Chondrocyte (in vitro differentiated cells): ENCODE measurements at regions not wholly inside any gene's neighbourhood (a gene's known extent, or its start where the extent isn't known, plus 50 kb on each side); places are given as distances from the start of the nearest gene placed in this dataset.

Source experiments
- DNase-seq: peaks from one replicate; pipeline ENCODE4 v3.0.0; 2021; ENCODE audit warnings: mixed read lengths, low spot score
- H3K27ac Mint-ChIP-seq: one replicate; pipeline ENCODE4 v1.8.0; 2021; ENCODE audit warnings: mild to moderate bottlenecking, moderate library complexity, mixed read lengths; ENCODE audit not compliant: unreplicated experiment
- H3K27me3 Mint-ChIP-seq: 2 replicates; pipeline ENCODE4 v1.8.0; 2021; ENCODE audit warnings: low read depth, mixed read lengths
- H3K36me3 Mint-ChIP-seq: 2 replicates; pipeline ENCODE4 v1.8.0; 2021; ENCODE audit warnings: low read depth, mixed read lengths
- H3K4me1 Mint-ChIP-seq: 2 replicates; pipeline ENCODE4 v1.8.0; 2021; ENCODE audit warnings: low read depth, mild to moderate bottlenecking, mixed read lengths
- H3K4me3 Mint-ChIP-seq: one replicate; pipeline ENCODE4 v1.8.0; 2021; ENCODE audit warnings: mild to moderate bottlenecking, moderate library complexity, mixed read lengths; ENCODE audit not compliant: unreplicated experiment
- H3K9me3 Mint-ChIP-seq: 2 replicates; pipeline ENCODE4 v1.8.0; 2021; ENCODE audit warnings: low read depth, mixed read lengths
- TF ChIP-seq, protein P1 (sequence below): fragments of 200-600 bp; sonication (generic); IDR thresholded peaks from 2 replicates; pipeline ENCODE4 v1.5.0; 2021; ENCODE audit warnings: antibody characterized with exemption, mild to moderate bottlenecking, moderate library complexity

DNA sequence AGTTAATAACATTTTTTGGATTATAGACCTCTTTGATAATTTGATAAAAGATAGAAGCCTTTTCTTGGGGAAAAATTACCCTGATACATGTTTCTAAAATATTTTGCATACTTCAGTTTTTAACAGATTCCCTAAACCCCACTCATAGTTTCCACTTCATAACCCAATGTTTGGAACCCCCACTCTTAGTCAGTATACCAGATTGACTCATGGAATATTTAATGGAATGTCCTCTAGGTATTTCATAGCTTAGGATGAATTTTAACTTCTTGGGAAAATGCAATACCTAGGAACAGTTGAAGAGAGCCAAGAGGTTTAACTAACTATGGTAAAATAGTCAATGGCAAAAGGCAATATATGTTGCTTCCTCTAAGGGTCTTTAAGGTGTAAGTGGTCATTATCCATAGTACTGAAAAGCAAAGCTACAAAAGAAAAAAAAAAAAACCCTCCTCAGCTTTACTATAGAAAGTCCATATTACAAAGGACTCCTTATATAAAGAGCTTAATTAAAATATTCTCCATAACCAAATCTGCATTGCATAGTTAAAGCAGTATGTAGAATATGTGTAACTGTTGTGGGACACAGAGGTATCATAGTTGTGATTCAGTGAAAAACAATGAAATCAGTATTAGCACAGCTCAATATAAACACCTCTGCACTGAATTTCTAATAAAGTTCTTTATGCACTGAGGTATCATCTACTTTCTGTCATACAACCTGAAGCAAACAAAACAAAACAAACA is 159.9 kb downstream of the PCDH7 start:
- Mint-ChIP-seq H3K9me3 (no peaks in the 10 kb centered on the region), H3K27ac (no peak overlapping the region), H3K4me1 (peaks cover 35% of the 10 kb centered on the region), H3K36me3 (no peaks in the 10 kb centered on the region), H3K27me3 (no peaks in the 10 kb centered on the region), H3K4me3 (no peak overlapping the region)
- TF ChIP-seq, protein P1, sequence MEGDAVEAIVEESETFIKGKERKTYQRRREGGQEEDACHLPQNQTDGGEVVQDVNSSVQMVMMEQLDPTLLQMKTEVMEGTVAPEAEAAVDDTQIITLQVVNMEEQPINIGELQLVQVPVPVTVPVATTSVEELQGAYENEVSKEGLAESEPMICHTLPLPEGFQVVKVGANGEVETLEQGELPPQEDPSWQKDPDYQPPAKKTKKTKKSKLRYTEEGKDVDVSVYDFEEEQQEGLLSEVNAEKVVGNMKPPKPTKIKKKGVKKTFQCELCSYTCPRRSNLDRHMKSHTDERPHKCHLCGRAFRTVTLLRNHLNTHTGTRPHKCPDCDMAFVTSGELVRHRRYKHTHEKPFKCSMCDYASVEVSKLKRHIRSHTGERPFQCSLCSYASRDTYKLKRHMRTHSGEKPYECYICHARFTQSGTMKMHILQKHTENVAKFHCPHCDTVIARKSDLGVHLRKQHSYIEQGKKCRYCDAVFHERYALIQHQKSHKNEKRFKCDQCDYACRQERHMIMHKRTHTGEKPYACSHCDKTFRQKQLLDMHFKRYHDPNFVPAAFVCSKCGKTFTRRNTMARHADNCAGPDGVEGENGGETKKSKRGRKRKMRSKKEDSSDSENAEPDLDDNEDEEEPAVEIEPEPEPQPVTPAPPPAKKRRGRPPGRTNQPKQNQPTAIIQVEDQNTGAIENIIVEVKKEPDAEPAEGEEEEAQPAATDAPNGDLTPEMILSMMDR = no peak
- no peak for DNase-seq

DNA sequence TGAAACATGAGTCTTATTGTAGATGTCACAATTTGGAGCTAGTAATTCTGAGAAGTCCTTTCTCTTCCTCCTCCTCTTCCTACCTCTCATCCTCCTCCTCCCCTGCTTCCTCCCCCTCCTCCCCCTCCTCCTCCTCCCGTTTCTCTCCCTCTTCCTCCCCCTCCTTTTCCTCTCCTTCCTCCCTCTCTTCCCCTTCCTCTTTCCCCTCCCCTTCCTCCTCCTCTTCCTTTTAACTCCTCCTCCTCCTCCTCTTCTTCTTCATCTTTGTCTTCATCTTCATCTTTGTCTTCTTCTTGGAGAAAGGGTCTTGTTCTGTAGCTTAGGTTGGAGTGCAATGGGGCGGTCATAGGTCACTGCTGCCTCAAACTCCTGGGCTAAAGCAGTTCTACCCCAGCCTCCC is 161.8 kb downstream of the PCDH7 start:
- Mint-ChIP-seq H3K4me1 (peaks cover 30% of the 10 kb centered on the region), H3K4me3 (no peak overlapping the region), H3K27me3 (no peaks in the 10 kb centered on the region), H3K36me3 (no peaks in the 10 kb centered on the region), H3K9me3 (peaks cover 4% of the 10 kb centered on the region), H3K27ac (no peak overlapping the region)
- TF ChIP-seq, protein P1 = no peak
- no peak for DNase-seq

DNA sequence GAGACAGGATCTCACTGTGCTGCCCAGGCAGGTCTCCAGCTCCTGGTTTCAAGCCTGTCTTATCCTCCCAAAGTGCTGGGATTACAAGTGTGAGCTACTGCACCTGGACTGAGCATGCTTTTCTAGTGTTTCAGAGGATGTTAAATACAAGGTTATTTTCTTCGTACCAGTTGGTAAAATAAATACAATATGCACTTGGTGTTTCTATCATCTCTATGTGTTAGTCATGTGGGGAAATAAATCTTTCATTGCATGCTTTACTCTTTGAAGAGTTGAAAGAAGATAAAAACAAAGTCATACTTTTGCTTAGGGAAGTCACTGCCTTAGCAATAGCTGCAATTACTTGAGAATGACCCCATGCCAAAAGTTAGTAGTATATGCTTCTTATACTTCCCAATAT is 162.3 kb downstream of the PCDH7 start:
- TF ChIP-seq, protein P1 = no peak
- H3K27ac Mint-ChIP-seq = no peak overlapping the region
- H3K4me1 Mint-ChIP-seq = peaks cover 27% of the 10 kb centered on the region
- no peak for DNase-seq
- no peaks in the 10 kb centered on the region for H3K36me3 Mint-ChIP-seq
- H3K9me3 Mint-ChIP-seq = peaks cover 4% of the 10 kb centered on the region
- H3K4me3 Mint-ChIP-seq = no peak overlapping the region
- H3K27me3 Mint-ChIP-seq = no peaks in the 10 kb centered on the region

DNA sequence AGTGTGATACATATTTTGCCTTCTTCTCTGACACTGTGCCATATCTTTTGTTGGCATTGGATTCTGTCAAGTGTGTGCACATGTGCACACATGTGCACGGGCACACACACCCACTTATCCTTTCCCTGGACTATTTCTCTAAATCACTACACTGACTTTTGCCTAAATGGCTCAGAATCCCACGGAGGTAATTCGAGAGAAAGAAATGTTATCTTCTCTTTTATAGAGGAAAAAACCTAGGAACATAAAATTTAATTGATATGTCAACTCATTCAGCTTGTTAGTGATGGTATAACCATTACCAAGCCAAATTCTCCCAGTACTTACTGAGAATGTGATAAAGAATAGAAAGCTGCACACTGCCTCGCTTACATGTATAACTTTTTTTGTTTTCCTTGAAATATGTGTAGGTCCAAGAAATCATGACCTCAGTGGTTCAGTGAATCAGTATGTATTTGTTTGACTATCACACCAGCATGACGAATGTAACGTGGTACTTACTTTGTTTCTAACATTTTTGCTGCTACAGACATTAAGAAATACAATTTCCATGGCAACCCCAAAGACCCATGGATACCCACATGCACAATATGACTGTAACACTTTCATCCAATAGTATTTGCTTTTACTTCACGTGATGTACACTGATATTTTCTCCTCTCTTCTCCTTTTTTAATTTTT is 163.0 kb downstream of the PCDH7 start:
- Mint-ChIP-seq H3K4me1 (peaks cover 22% of the 10 kb centered on the region), H3K4me3 (no peak overlapping the region), H3K27me3 (no peaks in the 10 kb centered on the region), H3K36me3 (no peaks in the 10 kb centered on the region), H3K9me3 (peaks cover 4% of the 10 kb centered on the region), H3K27ac (no peak overlapping the region)
- no peak for DNase-seq
- TF ChIP-seq, protein P1 = no peak

DNA sequence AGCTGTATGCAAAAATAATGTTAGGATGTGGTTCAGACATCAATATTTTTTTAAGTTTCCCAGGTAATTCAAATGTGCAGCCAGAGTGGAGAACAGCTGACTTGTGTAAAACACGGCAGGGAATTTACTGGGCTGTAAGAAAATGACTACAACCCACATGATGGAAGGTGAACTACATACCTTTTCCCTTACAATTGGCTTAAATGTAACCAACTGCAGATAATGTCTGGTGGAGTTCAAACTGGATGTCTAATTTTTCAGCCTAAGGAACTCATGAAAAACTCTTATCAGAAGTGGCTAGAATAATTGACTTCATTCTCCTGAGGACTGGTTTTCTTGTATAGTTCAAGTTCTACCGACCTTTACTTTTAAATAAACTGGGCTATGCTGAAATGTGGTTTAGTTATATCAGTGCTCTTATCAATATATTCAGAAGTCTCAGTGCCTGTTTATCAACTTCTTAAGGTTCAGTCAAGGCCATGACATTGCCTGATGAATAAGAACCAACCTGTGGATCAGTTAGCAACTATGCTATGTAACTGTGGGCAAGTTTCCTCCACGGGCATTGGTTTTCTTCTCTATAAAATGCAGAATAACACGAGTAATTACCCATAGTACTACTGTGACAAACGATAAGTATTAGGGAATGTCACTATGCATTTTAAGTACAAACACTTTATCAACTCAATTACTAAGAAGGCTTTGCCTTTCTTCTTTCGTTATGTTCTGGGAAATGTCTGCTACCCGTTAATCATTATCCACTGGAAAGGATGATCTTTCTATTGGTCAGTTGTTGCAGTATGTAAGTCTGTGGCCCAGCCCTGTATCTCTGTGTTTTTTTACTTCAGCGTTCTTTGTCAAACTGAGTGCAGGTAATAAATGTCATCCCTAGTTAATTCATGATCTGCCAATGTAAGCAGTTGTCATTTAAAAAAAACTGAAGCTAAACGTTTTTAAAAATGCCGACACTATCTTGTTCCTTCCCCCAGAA is 181.6 kb downstream of the PCDH7 start:
- TF ChIP-seq, protein P1 = no peak
- no peaks in the 10 kb centered on the region for H3K27me3 Mint-ChIP-seq
- no peak for DNase-seq
- H3K4me1 Mint-ChIP-seq = peaks cover 21% of the 10 kb centered on the region
- no peak overlapping the region for H3K27ac Mint-ChIP-seq
- H3K9me3 Mint-ChIP-seq = no peaks in the 10 kb centered on the region
- H3K36me3 Mint-ChIP-seq = peaks cover 1% of the 10 kb centered on the region
- no peak overlapping the region for H3K4me3 Mint-ChIP-seq
